ENCODE measurements at regions not wholly inside any gene's neighbourhood (a gene's known extent, or its start where the extent isn't known, plus 50 kb on each side); places are given as distances from the start of the nearest gene placed in this dataset.
"Not testable (repeated sequence)": the region's sequence is repeated elsewhere in the genome, so short reads cannot be mapped to it uniquely, and the experiment has no call there.

GRCh38 chr1:198809247-198809646 is 170.4 kb downstream of the PTPRC start:
- DNase-seq (ENCODE audit: low read depth), result no peak

- no peak for DNase-seq (ENCODE audit: low read depth)
Observed at GRCh38 chr1:198811449-198811848, 172.6 kb downstream of the PTPRC start.

- no peak for DNase-seq (ENCODE audit: low read depth)
Observed at GRCh38 chr1:198823626-198824025, 184.8 kb downstream of the PTPRC start.

GRCh38 chr1:198825254-198825653 is 186.4 kb downstream of the PTPRC start:
- DNase-seq (ENCODE audit: low read depth), result no peak

- no peak for DNase-seq (ENCODE audit: low read depth)
Observed at GRCh38 chr1:198829356-198829755, 190.5 kb downstream of the PTPRC start.

- no peak for DNase-seq (ENCODE audit: low read depth)
Observed at GRCh38 chr1:198829944-198830343, 191.1 kb downstream of the PTPRC start.

GRCh38 chr1:198830412-198830811 is 191.6 kb downstream of the PTPRC start:
- DNase-seq (ENCODE audit: low read depth), result no peak

- no peak for DNase-seq (ENCODE audit: low read depth)
Observed at GRCh38 chr1:198833706-198834503, 195.1 kb downstream of the PTPRC start.

GRCh38 chr1:198837278-198838021 is 198.6 kb downstream of the PTPRC start:
- no peak for DNase-seq (ENCODE audit: low read depth)

- DNase-seq (ENCODE audit: low read depth), result no peak
Observed at GRCh38 chr1:198838022-198838342, 199.1 kb downstream of the PTPRC start.

GRCh38 chr1:198841477-198841876 is 202.6 kb downstream of the PTPRC start:
- no peak for DNase-seq (ENCODE audit: low read depth)

- no peak for DNase-seq (ENCODE audit: low read depth)
Observed at GRCh38 chr1:198842686-198843085, 203.8 kb downstream of the PTPRC start.

GRCh38 chr1:198845271-198845670 is 206.4 kb downstream of the PTPRC start:
- DNase-seq (ENCODE audit: low read depth), result no peak

GRCh38 chr1:198845851-198846250 is 207.0 kb downstream of the PTPRC start:
- no peak for DNase-seq (ENCODE audit: low read depth)

GRCh38 chr1:198846556-198846955 is 207.7 kb downstream of the PTPRC start:
- no peak for DNase-seq (ENCODE audit: low read depth)

GRCh38 chr1:198848206-198848605 is 209.4 kb downstream of the PTPRC start:
- no peak for DNase-seq (ENCODE audit: low read depth)

GRCh38 chr1:198848649-198849048 is 209.8 kb downstream of the PTPRC start:
- no peak for DNase-seq (ENCODE audit: low read depth)

- no peak for DNase-seq (ENCODE audit: low read depth)
Observed at GRCh38 chr1:198849093-198849492, 210.3 kb downstream of the PTPRC start.

GRCh38 chr1:198850196-198850595 is 211.4 kb downstream of the PTPRC start:
- no peak for DNase-seq (ENCODE audit: low read depth)

GRCh38 chr1:198850966-198851365 is 212.1 kb downstream of the PTPRC start:
- DNase-seq (ENCODE audit: low read depth), result not testable (repeated sequence)

- no peak for DNase-seq (ENCODE audit: low read depth)
Observed at GRCh38 chr1:198856601-198857000, 217.8 kb downstream of the PTPRC start.

GRCh38 chr1:198858033-198858432 is 219.2 kb downstream of the PTPRC start:
- no peak for DNase-seq (ENCODE audit: low read depth)

- no peak for DNase-seq (ENCODE audit: low read depth)
Observed at GRCh38 chr1:198860371-198860770, 221.5 kb downstream of the PTPRC start.

GRCh38 chr1:198861636-198862035 is 222.8 kb downstream of the PTPRC start:
- DNase-seq (ENCODE audit: low read depth), result no peak
